GM21515 (cell line): ENCODE measurements at regions not wholly inside any gene's neighbourhood (a gene's known extent, or its start where the extent isn't known, plus 50 kb on each side); places are given as distances from the start of the nearest gene placed in this dataset.

ENCODE experiments used
- ATAC-seq: cut with Tn5 transposase; IDR thresholded peaks from one replicate; pipeline ENCODE4 v1.9.1; 2021; ENCODE audit not compliant: unreplicated experiment

DNA sequence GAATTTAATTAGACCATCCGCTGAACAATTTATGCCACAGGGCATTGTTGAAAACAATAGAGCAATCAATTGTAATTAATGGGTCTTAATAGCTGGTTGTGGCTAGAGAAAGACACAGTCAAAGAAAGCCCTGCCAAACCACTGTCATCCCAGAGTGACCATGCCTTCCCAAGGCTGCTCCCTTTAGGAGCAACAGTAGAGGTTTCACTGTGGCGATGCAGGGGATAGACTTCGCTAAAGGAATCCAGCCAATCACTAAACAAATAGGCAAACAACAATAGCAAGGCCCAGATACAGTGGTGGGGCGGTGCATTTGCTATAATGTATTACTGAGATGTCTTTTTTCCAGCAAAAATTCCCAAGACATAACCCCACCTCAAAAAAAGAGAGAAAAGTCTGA, 87.8 kb upstream of the SLC27A6 start:
- ATAC-seq: no peak

DNA sequence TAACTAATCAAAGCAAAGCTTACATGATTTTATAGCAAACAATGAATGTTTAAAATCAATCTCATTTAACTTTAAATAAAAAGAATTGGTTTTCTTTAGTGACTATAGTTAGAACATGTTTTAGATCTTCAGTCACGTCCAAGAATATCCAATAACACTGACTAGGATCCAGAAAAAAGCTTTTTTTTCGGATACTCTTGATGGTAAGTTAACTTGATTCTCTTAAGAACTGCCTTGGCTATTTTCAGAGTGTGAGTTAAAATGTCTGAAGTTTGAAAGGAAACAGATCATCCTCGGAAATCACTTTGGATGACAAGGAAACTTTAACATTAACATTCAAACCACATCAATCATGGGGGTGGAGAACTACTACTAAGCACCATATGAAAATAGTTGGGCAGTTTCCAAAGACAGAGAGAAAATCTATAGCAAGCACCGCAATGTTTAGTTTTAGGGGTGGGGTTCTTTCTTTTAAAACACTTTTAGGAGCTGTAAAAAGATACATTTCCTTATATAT, 83.7 kb upstream of the SLC27A6 start:
- no peak for ATAC-seq

DNA sequence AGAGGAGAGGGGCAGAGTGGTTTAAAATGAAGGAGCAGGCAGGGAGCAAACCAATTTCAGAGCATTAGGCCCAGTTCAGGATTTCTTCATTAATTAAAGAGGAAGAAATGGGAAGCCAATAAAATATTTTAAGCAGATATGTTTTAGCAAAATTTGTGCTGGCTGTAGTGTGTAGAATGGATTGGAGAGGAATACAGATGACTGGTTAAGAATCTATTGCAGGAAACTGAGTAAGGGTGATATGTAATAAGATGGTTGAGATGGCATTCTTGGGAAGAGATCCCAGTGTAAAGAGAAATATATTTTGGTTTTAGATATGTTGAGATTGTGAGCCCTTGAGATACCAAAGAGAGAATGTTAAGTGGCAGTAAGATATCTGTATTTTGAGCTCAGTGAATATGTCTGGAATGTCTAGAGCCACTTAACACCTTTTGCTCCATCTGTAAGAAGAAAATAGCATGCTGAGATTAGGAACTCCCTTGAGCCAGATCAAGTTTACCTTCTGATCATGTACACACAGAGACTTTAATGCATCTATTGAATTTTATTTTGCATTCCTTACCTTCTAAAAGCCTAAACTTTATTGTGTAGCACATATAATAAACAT, 79.5 kb upstream of the SLC27A6 start:
- no peak for ATAC-seq

DNA sequence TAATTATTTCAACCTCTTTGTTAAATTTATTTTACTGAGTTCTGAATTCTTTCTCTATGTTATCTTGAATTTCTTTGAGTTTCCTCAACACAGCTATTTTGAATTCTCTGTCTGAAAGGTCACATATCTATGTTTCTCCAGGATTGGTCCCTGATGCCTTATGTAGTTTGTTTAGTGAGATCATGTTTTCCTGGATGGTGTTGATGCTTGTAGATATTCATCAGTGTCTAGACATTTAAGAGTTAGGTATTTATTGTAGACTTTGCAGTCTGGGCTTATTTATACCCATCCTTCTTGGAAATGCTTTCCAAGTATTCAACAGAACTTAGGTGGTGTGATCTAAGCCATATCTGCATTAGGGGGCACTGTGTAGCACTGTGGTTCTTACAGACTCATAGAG, 70.2 kb upstream of the SLC27A6 start:
- ATAC-seq: no peak

DNA sequence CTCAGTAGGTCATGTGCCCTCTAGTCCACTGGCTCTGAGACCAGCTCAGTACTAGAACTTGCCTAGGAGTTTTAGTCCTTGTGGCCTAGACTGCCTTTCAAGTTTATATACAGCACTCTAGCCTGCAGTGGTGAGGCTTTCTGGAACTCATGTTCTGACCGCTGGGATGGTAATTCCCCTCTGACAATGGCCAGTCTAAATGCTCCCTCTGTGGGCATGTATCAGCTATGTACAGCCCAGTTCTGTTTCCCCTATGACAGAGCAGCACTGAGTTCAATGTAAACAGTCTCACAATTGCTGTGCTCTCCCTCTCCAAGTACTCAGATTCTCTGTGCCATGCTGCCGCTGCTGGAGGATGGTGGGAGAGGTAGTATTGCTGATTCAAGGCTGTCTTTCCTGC, 68.6 kb upstream of the SLC27A6 start:
- ATAC-seq: no peak

DNA sequence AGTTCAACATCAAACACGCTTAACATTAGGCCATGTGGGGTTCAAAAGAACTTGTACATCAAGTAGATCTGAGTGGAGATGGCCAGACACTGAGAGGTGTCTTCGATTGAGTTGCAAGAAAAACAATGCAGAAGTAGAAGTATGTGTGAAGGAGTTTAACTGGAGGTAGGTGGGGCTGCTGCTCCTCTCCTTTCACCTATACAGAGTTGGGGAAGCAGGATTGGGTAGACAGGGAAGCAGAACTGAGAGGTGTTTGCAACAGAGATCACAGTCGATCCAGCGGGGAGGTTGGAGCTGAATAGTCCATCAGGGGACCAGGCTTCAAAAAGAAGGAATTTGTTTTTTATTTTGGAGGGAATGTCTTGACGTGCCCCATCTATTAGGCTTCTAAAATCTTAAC, 61.7 kb upstream of the SLC27A6 start:
- no peak for ATAC-seq

DNA sequence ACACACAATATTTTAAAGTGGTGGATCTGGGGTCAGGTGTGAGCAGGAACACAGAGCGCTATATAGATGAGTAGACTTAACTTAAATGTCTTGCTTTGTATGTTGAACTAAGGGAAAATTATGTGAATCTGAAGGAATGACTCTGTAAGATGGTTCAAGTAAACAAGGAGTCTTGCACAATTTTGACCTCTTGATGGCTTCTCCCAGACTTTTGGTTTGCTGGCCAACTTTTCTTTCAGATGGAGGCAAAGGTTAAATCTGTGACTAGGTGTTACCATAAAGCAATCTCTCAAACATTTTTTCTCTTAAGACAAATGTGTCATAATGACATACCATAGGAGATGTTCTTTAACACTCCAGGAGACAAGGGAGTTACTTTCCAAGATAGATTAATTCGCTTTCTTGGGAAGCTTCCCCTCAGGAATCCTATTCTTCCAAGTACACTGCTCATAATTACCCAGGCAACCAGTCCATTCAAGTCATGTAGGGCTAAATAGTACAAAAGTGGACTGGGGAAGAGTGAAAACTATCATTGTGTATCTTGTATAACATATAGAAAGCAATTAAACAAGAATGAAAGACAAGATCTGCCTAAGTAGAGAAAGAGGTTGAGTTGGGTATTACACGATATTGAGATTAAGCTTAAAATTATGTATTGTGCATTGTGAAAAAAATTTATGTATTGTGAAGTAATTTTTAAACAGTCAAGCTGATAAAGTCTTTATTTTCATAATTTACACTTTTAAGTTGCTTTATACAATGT, 60.3 kb upstream of the SLC27A6 start:
- ATAC-seq: no peak

DNA sequence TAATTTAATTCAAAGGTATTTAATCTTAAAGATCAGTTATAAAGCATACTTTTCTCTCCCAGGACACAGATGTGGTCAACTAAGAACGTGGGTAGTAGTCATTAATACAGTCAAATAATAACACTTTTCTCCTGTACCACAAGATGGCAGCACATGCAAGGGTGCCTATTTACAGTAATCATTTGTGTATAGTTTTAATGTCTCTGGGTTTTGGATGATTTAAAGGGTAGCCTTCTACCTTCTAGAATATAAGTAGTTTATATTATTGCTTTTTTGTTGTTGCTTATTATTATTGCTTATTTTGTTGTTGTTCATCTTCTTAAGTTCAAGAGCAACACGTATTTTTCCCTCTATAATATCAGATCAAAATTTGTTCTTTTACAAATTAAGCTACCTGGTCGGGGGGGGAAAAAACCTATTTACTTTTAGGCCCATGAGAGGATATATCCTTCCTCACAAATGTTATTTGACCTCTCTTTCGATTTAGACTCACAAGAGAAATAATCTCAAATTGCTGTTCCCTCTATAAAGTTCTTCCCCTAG, 59.6 kb upstream of the SLC27A6 start:
- ATAC-seq: peak; percentile 93

DNA sequence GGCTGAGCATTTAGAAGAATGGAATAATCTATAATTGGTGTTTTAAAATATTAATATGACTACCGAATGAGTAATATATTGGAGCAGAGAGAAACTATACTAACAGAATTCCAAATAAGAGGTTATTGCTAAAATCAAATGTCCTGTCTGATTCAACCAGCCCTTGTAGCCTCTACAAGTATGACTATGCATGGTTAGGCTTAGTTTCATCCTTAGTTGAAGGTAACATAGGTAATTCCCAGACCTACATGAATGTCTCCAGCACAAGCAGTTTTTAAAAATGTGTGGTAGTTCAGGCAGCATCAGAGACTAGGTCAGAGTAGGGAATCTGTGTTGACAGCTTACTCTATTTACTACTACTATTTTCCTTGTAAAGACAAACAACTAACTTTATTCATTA, 51.7 kb upstream of the SLC27A6 start:
- peak; percentile 60 for ATAC-seq
